ENCODE measurements at regions not wholly inside any gene's neighbourhood (a gene's known extent, or its start where the extent isn't known, plus 50 kb on each side); places are given as distances from the start of the nearest gene placed in this dataset.

GRCh38 chr7:33661430-33662160 lies 243.7 kb upstream of the BMPER start:
- intact Hi-C loops (cut with micrococcal nuclease), result no loop called here

GRCh38 chr7:33666531-33666930 lies 238.8 kb upstream of the BMPER start:
- intact Hi-C loops (cut with micrococcal nuclease), result no loop called here

DNA sequence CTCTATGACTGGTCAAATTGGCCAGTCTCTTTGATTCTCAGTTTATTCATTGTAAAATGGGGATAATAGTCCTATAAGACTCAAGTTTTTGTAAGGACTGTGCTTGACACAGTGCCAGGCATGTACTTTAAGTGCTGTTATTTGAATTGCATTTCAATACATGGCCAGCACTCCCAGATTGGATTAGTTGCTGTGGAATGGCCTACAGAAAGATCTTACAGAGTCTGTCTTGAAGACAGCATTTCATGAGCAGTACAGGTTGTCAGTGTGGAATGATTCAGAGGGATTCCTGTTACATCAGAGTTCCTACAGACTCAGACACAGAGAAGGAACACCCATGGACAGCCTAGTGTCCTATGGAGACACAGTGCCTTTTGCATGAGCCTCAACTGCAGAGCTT lies 238.1 kb upstream of the BMPER start:
- intact Hi-C loops (cut with micrococcal nuclease), result no loop called here

- intact Hi-C loops (cut with micrococcal nuclease), result no loop called here
Measured at GRCh38 chr7:33669251-33669670, 236.1 kb upstream of the BMPER start.

GRCh38 chr7:33671531-33672262 lies 233.6 kb upstream of the BMPER start:
- intact Hi-C loops (cut with micrococcal nuclease), result no loop called here

GRCh38 chr7:33673029-33673700 lies 232.2 kb upstream of the BMPER start:
- intact Hi-C loops (cut with micrococcal nuclease), result no loop called here

GRCh38 chr7:33674804-33675411 lies 230.4 kb upstream of the BMPER start:
- intact Hi-C loops (cut with micrococcal nuclease), result no loop called here

DNA sequence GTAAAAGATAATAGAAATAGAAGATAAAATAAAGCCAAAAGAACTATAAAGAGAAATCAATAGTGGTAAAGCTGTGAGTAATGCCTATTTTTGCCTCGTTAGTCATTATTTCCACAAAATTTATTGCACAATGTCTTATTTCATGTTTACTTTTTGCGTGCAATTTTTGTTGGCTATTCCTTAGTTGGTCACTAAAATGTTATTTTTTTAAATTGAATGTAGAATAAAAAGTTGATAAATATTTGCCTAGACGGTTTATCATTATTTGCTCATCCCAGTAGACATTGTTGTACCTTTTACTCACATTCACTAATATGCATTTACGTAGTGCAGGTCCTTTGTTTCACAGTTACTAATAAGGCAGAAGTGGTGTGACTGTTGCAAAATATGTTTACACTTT lies 227.8 kb upstream of the BMPER start:
- intact Hi-C loops (cut with micrococcal nuclease), result no loop called here

DNA sequence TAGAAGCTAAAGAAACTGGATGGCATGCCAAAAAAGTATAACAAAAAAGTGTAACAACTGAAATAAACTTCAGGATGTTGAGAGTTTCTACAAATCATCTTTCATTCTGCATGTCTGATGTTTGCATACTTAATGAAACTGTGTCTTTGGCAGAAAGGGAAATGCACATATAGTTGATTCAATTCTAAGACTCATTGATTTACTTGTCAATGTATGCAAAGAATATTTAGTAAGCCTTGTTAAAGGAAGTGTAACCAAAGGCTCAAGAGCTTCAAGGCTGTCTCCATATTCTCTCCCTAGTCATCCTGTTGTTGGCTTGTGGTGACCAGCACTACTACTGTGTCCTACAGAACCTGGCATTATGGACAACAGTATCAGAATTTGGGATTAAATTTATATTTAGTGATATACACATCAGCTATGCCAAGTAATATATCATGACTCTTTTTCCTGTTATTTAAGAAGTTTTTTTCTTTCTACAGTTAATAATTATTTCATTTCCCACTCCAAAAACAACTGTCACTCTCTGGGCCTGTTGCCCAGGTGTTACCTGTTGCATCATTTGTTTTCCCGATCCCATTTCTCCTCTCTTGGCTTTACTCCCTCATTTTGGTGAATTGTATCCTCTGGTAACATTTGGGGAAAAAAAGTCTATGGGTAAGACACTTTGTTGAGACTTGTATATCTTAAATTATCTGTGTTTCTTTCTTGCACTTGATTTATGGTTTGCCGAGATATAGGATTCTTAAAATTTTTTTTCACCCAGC lies 226.6 kb upstream of the BMPER start:
- intact Hi-C loops (cut with micrococcal nuclease), result no loop called here

- intact Hi-C loops (cut with micrococcal nuclease), result no loop called here
Measured at GRCh38 chr7:33680682-33681081, 224.7 kb upstream of the BMPER start.

GRCh38 chr7:33685503-33685902 lies 219.8 kb upstream of the BMPER start:
- intact Hi-C loops (cut with micrococcal nuclease), result no loop called here

- intact Hi-C loops (cut with micrococcal nuclease), result no loop called here
Measured at GRCh38 chr7:33685981-33686683, 219.2 kb upstream of the BMPER start.

GRCh38 chr7:33687625-33688024 lies 217.7 kb upstream of the BMPER start:
- intact Hi-C loops (cut with micrococcal nuclease), result no loop called here

GRCh38 chr7:33691180-33691579 lies 214.2 kb upstream of the BMPER start:
- intact Hi-C loops (cut with micrococcal nuclease), result no loop called here

GRCh38 chr7:33692956-33693355 lies 212.4 kb upstream of the BMPER start:
- intact Hi-C loops (cut with micrococcal nuclease), result no loop called here

DNA sequence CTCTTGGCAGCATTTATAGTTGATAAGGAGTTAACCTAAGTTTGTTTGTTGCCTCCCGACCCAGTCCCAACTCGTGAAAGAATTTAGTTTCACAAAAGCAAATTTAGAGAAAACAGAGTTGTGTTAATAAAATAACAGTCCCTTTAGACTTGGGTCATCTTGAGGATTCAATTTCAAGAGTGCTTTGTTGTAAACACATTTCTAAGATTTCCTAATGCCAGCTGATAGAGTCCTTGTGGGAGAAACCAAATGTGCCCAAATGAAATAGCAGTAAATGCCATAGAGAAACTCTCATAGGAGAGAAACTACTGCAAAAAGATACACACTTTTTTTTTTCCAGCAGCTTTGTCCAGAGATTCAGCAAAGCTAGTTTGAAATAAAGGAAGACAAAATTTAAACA lies 211.3 kb upstream of the BMPER start:
- intact Hi-C loops (cut with micrococcal nuclease), result no loop called here

- intact Hi-C loops (cut with micrococcal nuclease), result no loop called here
Measured at GRCh38 chr7:33697616-33698015, 207.7 kb upstream of the BMPER start.

DNA sequence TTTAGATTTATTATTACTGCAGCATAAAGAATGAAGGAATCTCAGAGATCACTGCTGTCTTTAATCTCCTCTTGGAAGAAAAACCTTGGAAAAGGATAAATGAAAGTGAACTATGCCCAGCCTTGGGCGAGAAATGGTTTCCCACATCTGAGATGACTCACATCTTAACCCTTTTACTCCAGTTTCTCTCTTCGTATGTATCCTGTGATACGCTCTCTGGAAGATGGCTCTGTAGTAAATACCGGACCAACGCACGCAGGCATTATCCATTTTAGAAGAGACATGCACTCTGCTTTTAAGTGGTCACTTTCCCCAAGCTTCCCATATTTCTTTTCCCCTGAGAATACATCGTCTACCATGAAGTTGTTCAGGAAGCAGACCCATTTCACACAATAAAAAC lies 207.3 kb upstream of the BMPER start:
- intact Hi-C loops (cut with micrococcal nuclease), result no loop called here

DNA sequence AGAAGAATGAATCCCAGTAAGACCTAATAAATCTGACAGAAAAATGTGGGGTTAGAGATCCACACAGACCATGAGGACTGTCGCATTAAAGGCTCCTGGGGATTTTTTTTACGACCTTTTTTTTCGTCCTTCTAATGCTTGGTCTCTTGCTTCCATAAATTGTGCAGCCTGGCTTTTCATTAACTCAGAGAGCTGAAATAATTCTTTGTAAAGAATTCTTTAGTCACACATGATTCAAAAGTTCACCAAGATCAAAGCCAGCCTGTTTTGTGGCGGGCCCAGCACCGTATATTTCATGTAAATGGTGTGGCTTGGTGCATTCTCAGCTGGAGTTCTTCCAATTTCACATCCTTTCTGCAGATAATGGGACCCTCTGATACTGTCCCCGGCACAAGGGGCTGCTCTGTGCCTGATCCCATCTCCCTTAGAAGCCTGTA lies 206.6 kb upstream of the BMPER start:
- intact Hi-C loops (cut with micrococcal nuclease), result no loop called here
